Activated CD8-positive, alpha-beta memory T cell treated with anti-CD3 and anti-CD28 coated beads, Interleukin-2, amount 50 U/mL, for 1 hour (primary cell): ENCODE measurements at regions not wholly inside any gene's neighbourhood (a gene's known extent, or its start where the extent isn't known, plus 50 kb on each side); places are given as distances from the start of the nearest gene placed in this dataset.
"Not testable (repeated sequence)": the region's sequence is repeated elsewhere in the genome, so short reads cannot be mapped to it uniquely, and the experiment has no call there.

ENCODE experiments used
- DNase-seq: peaks from one replicate; pipeline ENCODE4 v3.0.0-alpha.2; 2020; ENCODE audit errors: extremely low read depth

- no peak for DNase-seq
Measured at GRCh38 chr14:106586098-106586704, 1059.8 kb downstream of the TMEM121 start.

DNA sequence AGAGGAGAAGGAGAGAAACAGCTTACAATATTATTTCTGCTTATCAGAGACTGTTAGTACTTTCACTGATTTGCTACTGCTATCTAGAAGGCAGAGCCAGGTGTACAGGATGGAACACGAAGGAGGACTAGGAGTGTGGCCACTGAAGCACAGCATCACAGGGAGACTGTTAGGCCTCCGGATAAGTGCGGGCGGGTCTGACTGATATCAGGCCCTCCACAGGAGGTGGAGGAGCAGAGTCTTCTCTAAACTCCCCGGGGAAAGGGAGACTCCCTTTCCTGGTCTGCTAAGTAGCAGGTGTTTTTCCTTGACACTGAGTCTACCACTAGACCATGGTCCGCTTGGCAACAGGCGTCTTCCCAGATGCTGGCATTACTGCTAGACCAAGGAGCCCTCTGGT lies 1065.2 kb downstream of the TMEM121 start:
- not testable (repeated sequence) for DNase-seq

DNA sequence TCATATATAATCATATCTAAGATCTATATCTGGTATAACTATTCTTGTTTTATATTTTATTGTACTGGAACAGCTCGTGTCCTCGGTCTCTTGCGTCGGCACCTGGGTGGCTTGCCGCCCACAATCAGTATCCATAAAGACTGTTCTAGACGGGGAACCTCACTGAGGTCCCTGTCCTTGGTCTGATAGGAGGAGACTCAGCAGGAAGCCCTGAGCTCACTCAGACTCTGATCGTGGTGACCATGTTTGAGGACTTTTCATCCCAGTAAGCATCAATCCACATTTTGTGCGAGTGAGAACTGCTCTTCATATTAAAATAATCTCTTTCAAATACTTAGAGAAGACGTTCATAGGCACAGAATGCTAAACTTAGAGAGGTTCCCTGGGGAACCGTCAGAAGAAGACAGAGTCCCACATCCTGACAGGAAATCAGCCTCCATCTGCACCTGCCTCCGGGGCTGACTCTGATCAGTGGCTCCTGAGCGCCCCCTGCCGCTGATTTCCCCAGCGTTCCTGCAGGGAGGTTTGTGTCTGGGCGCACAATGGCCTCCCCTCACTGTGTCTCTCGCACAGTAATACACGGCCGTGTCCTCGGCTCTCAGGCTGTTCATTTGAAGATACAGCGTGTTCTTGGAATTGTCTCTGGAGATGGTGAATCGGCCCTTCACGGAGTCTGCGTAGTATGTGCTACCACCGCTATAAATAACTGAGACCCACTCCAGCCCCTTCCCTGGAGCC lies 1065.9 kb downstream of the TMEM121 start:
- DNase-seq: not testable (repeated sequence)

GRCh38 chr14:106599209-106599608 lies 1072.8 kb downstream of the TMEM121 start:
- DNase-seq: no peak

DNA sequence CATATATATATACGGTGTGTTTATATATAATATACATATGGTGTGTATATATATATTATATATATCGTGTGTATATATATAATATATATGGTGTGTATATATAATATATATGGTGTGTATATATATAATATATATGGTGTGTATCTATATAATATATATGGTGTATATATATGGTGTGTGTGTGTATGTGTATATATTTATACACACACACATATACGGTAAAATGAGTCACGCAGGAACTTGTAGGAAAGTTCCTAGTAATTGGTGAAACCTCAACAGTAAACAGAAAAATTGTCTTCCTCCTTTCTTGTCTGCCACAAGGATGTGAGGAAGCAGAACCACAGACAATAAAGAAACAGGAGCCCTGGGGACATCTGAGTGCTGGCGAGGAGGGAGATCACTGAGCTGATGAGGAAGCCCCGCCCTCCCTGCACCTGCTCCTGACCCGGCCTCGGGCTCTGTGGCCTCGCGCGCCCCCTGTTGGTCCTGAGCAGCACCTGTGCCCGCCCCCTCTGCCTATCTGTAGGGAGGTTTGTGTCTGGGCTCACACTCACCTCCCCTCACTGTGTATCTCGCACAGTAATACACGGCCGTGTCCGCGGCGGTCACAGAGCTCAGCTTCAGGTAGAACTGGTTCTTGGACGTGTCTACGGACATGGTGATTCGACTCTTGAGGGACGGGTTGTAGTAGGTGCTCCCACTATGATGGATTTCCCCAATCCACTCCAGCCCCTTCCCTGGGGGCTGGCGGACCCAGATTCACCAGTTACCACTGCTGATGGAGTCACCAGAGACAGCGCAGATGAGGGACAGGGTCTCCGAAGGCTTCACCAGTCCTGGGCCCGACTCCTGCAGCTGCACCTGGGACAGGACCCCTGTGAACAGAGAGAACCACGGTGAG lies 1079.4 kb downstream of the TMEM121 start:
- DNase-seq: peak; percentile 41

DNA sequence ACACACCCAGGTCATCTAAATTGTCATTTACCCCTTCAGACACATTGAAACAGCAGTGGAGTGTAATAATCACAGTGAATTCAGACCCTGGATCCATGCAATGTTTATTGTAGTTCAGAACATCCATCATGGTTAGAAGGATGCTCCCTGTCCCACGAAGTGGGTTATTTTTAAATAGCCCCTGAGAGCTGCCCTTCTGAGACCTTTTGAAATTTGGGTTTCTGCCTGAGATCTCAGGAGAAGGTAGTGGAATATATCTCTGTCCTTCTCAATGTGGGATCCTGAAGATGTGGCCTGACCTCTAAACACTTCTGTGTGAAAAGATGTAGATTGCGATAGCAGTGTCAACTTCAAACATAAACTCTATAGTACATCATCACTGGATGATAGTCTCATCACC lies 1080.6 kb downstream of the TMEM121 start:
- DNase-seq: no peak

DNA sequence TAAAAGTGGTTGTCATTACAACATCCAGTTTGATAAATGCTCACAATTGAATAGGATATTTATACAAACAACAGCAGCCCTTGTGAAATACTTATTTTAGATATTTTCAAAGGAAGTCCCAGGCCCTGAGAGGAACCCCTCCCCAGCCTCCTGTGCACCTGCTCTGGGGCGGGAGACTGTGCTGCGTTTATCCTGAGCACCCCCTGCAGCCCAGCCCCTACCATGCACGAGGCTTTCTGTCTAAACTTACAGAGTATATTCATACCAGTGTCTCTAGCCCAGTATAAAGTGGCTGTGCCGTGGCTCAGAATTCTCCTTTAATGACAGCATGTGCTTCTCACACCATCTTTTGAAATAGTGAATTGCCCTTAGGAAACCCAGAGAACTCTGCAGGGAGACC lies 1084.3 kb downstream of the TMEM121 start:
- no peak for DNase-seq

- DNase-seq: no peak
Measured at GRCh38 chr14:106613256-106613655, 1086.9 kb downstream of the TMEM121 start.

- DNase-seq: peak; percentile 39
Measured at GRCh38 chr14:106618471-106618951, 1092.1 kb downstream of the TMEM121 start.

DNA sequence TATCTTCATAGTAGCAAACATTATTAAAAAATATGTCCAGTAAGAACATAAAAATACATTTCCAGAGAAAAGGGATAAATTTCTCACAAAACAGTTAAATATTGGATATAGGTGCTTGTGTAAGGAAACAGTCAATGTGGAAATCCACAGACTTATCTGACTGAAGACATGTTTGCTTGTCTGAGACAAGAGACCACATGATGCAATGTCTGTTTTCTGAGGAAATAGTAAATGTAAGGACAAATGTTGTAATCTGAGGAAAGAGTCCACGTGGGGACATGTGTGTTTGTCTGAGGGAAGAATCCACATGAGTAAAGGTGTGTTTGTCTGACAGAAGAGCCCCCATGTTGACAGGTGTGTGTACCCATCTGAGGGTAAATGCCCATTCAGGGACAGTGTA lies 1093.2 kb downstream of the TMEM121 start:
- DNase-seq: no peak

DNA sequence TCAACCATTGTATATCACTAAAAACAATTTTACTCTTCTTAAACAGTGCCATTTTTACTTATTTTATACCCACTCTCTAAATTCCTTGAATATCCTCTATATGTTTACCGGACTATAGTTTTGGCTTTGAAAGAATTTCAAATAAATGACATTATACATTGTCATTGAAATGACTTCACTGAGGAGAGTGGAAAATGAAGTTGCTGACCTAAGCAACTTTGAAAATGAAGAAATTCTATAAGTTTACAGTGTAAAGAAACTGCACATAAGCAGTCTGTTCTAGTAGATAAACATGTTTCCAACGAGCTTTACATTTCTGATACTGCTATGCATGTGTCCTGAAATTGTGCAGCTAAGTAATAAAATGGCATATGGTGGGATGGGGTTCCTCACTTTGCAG lies 1094.0 kb downstream of the TMEM121 start:
- DNase-seq: no peak

DNA sequence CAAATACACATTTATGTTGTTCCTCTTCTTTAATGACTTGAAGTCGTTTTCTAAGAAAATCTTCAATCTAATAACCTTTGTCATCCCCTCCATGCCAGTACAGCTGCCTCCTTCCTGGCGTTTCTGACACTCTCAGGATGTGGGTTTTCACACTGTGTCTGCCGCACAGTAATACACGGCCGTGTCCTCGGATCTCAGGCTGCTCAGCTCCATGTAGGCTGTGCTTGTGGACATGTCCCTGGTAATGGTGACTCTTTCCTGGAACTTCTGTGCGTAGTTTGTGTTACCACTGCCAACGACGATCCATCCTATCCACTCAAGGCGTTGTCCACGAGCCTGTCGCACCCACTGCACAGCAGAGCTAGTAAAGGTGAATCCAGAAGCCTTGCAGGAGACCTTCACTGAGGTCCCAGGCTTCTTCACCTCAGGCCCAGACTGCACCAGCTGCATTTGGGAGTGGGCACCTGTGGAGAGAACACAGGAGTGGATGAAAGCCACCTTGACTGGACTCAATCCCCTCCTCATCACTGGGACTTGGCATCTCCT lies 1095.9 kb downstream of the TMEM121 start:
- no peak for DNase-seq

GRCh38 chr14:106625186-106625585 lies 1098.8 kb downstream of the TMEM121 start:
- no peak for DNase-seq

GRCh38 chr14:106626469-106626868 lies 1100.1 kb downstream of the TMEM121 start:
- not testable (repeated sequence) for DNase-seq

- DNase-seq: peak; percentile 45
Measured at GRCh38 chr14:106626942-106627588, 1100.7 kb downstream of the TMEM121 start.

GRCh38 chr14:106631879-106632278 lies 1105.5 kb downstream of the TMEM121 start:
- DNase-seq: no peak

- no peak for DNase-seq
Measured at GRCh38 chr14:106633721-106634120, 1107.3 kb downstream of the TMEM121 start.

DNA sequence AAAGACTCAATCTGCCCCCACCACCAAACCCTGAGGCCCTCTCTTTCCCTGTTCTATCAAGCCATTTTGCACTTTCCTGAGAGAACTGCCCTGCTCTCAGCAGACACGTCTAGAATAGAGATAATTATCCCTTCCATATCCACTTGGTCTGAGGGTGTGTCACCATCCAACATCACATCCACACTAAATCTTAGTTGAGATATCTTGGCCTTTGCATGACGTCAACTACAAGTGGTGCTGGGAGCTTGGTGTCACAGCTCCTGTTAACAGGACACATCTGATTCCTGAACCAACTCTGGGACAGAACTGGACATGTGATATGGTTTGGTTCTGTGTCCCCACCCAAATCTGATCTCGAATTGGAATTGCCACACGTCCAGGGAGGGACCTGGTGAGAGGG lies 1109.2 kb downstream of the TMEM121 start:
- DNase-seq: no peak

- DNase-seq: not testable (repeated sequence)
Measured at GRCh38 chr14:106638786-106639452, 1112.5 kb downstream of the TMEM121 start.

GRCh38 chr14:106642090-106642489 lies 1115.7 kb downstream of the TMEM121 start:
- DNase-seq: no peak

DNA sequence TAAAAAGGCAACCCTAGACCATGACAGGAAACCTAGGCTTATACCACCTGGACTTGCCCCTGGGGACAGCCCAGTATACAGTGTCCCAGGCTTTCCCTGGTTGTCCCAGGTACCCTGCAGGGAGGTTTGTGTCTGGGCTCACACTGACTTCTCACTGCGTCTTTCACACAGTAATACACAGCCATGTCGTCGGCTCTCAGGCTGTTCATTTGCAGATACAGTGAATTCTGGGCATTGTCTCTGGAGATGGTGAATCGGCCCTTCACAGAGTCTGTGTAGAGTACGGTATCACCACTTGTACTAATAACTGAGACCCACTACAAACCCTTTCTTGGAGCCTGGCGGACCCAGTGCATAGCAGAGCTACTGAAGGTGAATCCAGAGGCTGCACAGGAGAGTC lies 1116.6 kb downstream of the TMEM121 start:
- not testable (repeated sequence) for DNase-seq
